HG03095 (cell line): ENCODE measurements at regions not wholly inside any gene's neighbourhood (a gene's known extent, or its start where the extent isn't known, plus 50 kb on each side); places are given as distances from the start of the nearest gene placed in this dataset.
A peak's percentile ranks its signal among the peaks of the same experiment; 100 is the strongest.

Experiments used
- ATAC-seq: cut with Tn5 transposase; IDR thresholded peaks from one replicate; pipeline ENCODE4 v1.9.1; 2021; ENCODE audit warnings: moderate library complexity; ENCODE audit not compliant: unreplicated experiment

DNA sequence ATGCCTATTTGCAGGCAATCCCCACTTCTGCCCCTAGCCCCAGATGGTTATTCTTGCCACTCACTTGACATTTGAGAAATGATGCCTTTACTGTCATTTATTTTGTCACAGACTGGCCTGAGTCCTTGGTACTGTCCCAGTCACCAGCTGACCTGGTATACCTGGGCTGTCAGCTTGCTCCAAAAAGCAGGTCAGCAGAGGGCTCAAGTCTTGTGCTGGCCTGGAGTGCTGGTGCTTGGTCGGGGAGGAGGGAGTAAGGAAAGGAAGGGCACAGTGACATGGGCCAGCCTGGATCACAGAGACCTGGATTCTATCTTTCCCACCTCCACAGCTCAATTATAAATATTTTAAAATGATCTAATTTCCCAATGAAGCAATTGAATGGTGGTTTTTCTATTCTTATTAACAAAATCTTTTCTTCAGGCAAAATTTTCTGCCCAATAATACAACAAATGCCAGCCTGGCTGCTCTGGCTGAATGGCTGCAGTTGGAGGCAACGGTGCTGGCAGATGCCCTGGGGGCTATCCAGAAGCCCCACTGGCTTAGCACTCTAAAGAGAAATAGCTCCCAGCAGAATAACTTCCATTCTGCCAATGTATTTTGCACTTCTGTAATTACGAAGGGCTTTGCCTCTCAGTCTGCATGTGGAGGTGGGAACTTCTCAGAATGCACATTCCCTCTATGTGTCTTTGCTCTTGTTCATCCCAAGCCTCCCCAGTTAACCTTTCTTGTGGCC lies 160.6 kb downstream of the GADD45G start:
- ATAC-seq = no peak

DNA sequence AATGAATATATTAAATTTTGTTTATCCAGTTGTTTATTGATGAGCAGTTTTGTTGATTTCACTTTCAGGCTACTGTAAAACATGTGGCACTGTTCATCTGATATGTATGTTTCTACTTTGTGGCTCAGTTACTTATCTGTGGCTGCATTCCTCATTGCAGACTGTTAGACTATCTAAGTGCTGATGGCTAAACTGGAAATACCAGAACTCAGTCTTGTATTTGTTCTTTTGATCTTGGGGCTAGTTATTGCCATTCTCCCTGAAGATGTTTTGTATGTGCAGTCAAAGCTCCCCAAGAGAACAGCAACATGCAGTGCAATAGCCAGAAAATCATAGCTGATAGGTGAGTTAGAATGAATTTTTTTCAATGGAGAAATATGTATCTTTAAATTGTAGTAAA lies 162.2 kb downstream of the GADD45G start:
- ATAC-seq = no peak

- no peak for ATAC-seq
Observed at GRCh38 chr9:89768051-89768450, 163.2 kb downstream of the GADD45G start.

- no peak for ATAC-seq
Observed at GRCh38 chr9:89768650-89769071, 163.8 kb downstream of the GADD45G start.

DNA sequence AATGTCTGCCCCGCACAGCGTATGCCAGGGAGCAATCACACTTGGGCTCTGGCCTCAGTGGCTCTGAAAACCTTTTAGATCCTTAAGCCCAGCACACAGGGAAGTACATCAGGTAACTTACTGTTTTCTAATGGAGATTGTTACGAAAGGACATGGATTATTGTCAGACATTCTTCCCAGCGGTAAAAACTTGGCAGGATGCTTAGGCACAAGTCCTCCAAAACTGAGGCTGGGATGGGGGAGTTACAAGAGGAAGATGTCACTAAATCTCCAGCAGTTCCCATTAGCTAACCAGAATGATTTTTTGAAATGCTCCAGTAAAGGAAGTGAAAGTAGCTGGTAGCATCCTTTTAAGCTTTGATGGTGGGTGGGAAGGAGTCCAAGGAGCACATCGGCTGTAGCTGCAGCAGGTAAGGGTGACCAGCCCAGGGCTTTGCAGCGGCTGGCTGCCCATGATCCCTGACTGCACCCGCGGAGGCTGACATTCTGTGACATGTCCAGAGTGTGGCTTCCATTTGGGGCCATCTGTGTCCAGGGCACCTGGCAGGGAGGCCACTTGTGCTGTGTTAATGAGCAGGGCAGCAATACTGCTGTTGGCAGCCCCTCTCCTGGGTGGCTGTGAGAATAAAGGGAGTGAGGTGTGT lies 165.8 kb downstream of the GADD45G start:
- ATAC-seq = no peak

- ATAC-seq = no peak
Observed at GRCh38 chr9:89771205-89771604, 166.4 kb downstream of the GADD45G start.

GRCh38 chr9:89773170-89773569 lies 168.4 kb downstream of the GADD45G start:
- ATAC-seq = no peak

DNA sequence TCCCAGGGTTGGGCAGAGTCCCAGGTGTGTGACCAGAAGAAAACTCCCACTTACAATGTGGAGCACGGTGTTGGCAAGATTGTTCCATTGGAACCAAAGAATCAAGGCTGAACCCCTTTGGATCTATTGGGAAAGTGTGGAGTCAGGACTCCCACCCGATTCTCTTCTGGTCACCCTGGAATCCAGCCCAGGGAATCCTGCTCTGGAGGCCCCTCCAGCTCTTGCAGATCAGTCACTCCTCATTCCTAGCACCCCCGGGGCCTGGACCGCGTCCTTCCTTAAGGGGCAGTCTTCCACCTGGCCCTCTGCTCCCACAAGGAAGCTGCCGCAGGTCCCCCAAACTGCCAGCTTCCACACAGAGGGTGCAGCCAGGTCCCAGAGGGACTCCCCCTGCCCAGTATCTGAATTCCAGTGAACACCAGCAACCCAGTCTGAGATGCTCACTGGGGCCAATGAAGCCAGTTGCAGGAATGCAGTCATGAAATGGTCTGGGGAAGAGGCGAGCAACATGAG lies 170.1 kb downstream of the GADD45G start:
- no peak for ATAC-seq

DNA sequence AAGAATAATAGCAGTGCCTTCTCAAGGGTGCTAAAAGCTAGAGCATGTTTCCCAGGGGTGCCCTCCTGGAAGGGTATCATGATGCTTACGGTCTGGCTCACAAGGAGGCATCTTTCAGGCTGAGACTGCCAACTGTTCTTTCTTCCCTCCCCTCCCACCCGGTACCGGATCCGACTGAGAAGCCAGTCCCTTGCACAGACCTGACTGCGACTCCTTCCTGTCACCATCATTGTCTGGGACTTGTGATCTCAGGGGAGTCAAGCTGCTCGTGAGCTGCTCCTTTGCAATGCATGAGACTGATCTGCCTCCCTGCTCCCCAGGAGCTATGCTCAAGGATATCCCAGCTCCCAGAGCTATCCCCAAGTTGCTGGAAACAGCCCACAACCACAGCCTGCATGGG lies 170.8 kb downstream of the GADD45G start:
- no peak for ATAC-seq

GRCh38 chr9:89776795-89777525 lies 172.1 kb downstream of the GADD45G start:
- no peak for ATAC-seq

- no peak for ATAC-seq
Observed at GRCh38 chr9:89777544-89777943, 172.7 kb downstream of the GADD45G start.

GRCh38 chr9:89778100-89779090 lies 173.6 kb downstream of the GADD45G start:
- ATAC-seq = no peak

GRCh38 chr9:89779405-89780203 lies 174.8 kb downstream of the GADD45G start:
- no peak for ATAC-seq

DNA sequence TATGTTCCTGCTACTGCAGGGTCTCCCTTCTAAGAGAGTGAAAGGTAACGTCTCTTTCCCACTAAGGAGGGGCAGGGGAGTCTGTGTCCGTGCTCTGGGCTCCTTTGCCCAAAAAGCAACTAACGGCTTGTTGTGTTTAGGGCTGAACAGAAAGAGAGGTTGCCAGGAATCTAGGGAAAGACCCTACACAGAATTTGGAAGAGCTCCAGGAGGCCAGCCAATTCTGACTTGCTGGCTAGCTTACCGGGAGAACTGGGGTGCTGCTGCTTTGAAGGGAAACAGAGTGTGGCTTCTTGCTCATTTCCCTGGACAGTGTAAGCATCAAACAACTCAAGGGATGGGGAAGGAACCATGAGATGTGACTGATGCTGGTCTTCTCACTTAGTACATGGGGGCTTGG lies 176.1 kb downstream of the GADD45G start:
- no peak for ATAC-seq

DNA sequence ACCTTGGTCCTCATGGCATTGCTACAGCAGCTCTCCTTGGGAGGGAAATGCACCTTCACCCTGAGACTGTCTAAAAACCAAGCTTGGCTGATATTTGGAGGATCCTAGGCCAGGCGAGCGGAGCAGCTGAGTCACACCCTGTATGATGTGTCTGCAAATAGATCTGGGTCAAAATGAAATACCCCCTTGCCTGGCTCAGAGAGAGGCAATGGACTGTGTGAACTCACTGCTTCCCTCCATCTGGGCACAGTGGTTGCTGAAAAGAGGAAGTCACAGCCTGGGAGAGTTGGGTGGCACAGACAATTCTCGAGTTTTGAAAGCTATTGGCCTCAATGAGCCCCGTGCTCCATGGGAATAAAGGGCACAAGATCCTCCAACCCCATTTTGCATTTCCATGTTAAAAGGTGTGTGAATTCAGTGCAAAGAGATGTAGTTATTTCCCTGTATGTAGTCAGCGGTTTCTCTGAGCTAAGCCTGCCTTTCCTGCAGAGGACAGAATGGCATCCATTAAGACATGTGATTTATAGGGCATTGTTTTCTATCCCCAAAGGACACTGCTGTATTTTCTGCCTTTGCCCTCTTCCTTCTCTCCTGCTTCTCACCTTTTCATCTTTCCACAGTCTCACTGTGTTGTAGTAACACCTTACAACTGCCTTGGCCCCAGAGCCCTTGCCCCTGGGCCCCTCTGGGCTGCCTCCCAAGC lies 177.2 kb downstream of the GADD45G start:
- ATAC-seq = peak; percentile 67

DNA sequence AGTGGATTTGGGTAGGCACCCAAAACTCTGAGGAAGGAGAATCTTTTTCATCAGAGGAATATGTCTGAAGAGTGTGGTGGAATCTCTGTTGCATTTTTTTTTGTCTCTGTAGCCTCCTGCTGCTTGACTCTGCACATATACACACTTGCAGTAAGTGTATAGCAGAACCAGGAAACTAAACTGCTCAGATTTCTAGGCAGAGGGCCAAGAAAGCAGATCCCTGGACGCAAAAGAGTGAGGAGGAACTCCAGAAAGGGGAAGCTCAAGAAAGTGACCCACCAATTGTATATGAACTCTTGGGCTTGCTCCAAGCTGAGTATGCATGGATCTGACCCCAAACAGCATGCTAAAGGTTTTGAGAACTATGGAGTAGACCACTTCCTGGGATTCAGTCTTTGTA lies 181.8 kb downstream of the GADD45G start:
- ATAC-seq = no peak

DNA sequence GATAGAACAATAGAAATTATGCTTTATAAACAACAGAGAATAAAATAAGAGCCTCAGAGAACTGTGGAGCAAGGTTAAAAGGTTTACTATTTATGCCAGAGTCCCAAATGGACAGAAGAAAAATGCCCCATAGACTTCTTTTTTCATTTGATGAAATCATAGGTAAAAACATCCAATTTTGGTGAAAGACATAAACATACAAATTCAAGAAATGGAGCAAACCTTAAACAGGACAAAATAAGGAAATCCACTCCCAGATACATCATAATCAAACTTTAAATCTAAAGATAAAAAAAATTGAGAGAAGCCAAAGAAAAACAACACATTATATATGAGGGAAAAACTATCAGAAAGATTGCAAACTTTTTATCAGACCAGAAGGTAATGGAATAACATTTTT lies 182.8 kb downstream of the GADD45G start:
- ATAC-seq = no peak

DNA sequence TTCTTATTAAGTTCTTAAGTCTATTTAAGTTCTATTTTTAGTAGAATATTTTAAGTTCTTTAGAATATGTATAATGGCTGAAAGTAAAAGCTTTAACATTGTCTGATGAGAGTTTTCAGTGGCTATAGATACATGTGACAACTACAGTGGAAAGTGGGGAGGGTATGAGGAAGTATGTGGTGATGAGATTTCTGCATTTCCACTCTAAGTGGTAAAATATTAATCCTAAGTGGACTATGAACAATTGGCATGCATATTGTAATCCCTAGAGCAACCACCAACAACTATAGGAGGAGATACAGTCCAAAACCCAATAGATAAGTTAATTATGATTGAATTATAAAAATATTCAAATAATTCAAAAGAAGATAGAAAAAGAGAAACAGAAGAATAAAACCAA lies 183.6 kb downstream of the GADD45G start:
- no peak for ATAC-seq

DNA sequence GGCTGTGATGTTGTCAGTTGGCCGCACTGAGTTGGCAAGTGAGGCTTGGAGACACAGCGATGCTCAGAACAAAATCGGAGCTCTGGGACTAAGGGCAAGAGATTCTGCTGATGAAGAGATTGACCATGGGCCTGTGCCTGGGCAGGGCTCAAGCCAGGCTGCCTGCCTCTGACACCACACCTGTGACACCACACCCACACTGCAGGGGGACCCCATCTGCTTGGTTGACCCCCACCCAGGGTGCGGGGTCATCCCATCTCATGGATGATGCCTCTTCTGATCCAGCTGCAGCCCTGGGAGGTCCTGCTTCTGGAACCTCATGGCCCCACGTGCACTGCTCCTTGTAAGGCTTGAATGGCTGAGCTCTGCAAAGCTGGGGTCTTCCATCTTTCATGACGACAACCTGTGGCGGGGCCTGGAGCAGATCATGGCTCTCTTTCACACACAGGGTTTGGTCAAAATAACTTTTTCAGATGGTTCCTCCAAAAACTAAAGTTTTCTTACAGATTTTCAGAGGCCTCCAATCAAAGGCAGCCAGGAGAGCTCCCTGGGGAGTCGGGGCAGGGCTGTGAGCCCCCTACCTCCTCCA lies 185.2 kb downstream of the GADD45G start:
- ATAC-seq = no peak
